Coronary artery (tissue), 2 donors: ENCODE measurements at regions not wholly inside any gene's neighbourhood (a gene's known extent, or its start where the extent isn't known, plus 50 kb on each side); places are given as distances from the start of the nearest gene placed in this dataset.
"Not testable (repeated sequence)": the region's sequence is repeated elsewhere in the genome, so short reads cannot be mapped to it uniquely, and the experiment has no call there.

Source experiments
- DNase-seq: peaks from one replicate; pipeline ENCODE4 v3.0.0-alpha.2; 2017; ENCODE audit warnings: low spot score
- H3K27ac ChIP-seq, 2 donors: fragments of 200-600 bp; sonication (generic); one replicate each; pipeline ENCODE4 v1.5.1; 2016 to 2019
- H3K4me3 ChIP-seq: fragments of 200-600 bp; sonication (generic); 2 replicates; pipeline ENCODE4 v1.5.1; 2016; ENCODE audit warnings: mild to moderate bottlenecking, moderate library complexity
- CTCF ChIP-seq: fragments of 200-600 bp; sonication (generic); IDR thresholded peaks from one replicate; pipeline ENCODE4 v1.5.1; 2019; ENCODE audit warnings: antibody characterized with exemption

GRCh38 chr16:54985156-54985555 is 54.5 kb downstream of the IRX5 start:
- DNase-seq: no peak
- TF ChIP-seq CTCF: no peak
- H3K4me3 ChIP-seq: no peak overlapping the region
- no peak overlapping the region for H3K27ac ChIP-seq

- no peak for TF ChIP-seq CTCF
Measured at GRCh38 chr16:54985668-54986067, 55.0 kb downstream of the IRX5 start.

GRCh38 chr16:54986409-54986808 is 55.7 kb downstream of the IRX5 start:
- Histone ChIP-seq H3K4me3 (no peak overlapping the region), H3K27ac (no peak overlapping the region)
- no peak for TF ChIP-seq CTCF
- no peak for DNase-seq

More at GRCh38 chr16:54985668-54986067, 55.0 kb downstream of the IRX5 start:
- H3K27ac ChIP-seq: no peak overlapping the region
- H3K4me3 ChIP-seq: no peak overlapping the region
- no peak for DNase-seq

GRCh38 chr16:54987081-54987480 is 56.4 kb downstream of the IRX5 start:
- no peak overlapping the region for H3K27ac ChIP-seq
- H3K4me3 ChIP-seq: no peak overlapping the region
- no peak for DNase-seq
- TF ChIP-seq CTCF: no peak

- no peak overlapping the region for H3K4me3 ChIP-seq
- no peak for TF ChIP-seq CTCF
- no peak for DNase-seq
- H3K27ac ChIP-seq: no peak overlapping the region
Measured at GRCh38 chr16:54991525-54991924, 60.9 kb downstream of the IRX5 start.

GRCh38 chr16:54991946-54992345 is 61.3 kb downstream of the IRX5 start:
- H3K27ac ChIP-seq, DNase-seq, H3K4me3 ChIP-seq: not testable (repeated sequence)

- TF ChIP-seq CTCF: no peak
- no peak overlapping the region for H3K4me3 ChIP-seq
- no peak for DNase-seq
- H3K27ac ChIP-seq: no peak overlapping the region
Measured at GRCh38 chr16:54993106-54993895, 62.6 kb downstream of the IRX5 start.
